Stimulated activated CD4-positive, alpha-beta T cell treated with anti-CD3 and anti-CD28 coated beads, Interleukin-2, amount 100 ng/mL, for 24 hours (primary cell): ENCODE measurements at regions not wholly inside any gene's neighbourhood (a gene's known extent, or its start where the extent isn't known, plus 50 kb on each side); places are given as distances from the start of the nearest gene placed in this dataset.
A peak's percentile ranks its signal among the peaks of the same experiment; 100 is the strongest.

Experiments used
- DNase-seq, 2 donors: peaks; one replicate each; pipeline ENCODE4 v3.0.0-alpha.2; 2020

GRCh38 chr19:30222992-30223865 is 149.0 kb upstream of the ZNF536 start:
- no peak for DNase-seq

GRCh38 chr19:30223866-30224688 is 148.1 kb upstream of the ZNF536 start:
- no peak for DNase-seq

- peak in 1 of 2 donors; percentile 12 for DNase-seq
These were observed 147.2 kb upstream of the ZNF536 start for GRCh38 chr19:30224689-30225606.

- DNase-seq, result no peak
These were observed 146.3 kb upstream of the ZNF536 start for GRCh38 chr19:30225676-30226463.

- DNase-seq, result no peak
These were observed 145.6 kb upstream of the ZNF536 start for GRCh38 chr19:30226464-30227011.

- no peak for DNase-seq
These were observed 145.1 kb upstream of the ZNF536 start for GRCh38 chr19:30227012-30227621.

- peak; percentile 50 to 79 for DNase-seq
These were observed 144.5 kb upstream of the ZNF536 start for GRCh38 chr19:30227661-30228112.

GRCh38 chr19:30228113-30228834 is 143.9 kb upstream of the ZNF536 start:
- DNase-seq, result no peak

- DNase-seq, result no peak
These were observed 143.2 kb upstream of the ZNF536 start for GRCh38 chr19:30228835-30229524.

GRCh38 chr19:30229525-30230174 is 142.5 kb upstream of the ZNF536 start:
- no peak for DNase-seq

GRCh38 chr19:30231408-30232318 is 140.5 kb upstream of the ZNF536 start:
- no peak for DNase-seq

- no peak for DNase-seq
These were observed 138.8 kb upstream of the ZNF536 start for GRCh38 chr19:30233375-30233774.

GRCh38 chr19:30235946-30236345 is 136.2 kb upstream of the ZNF536 start:
- no peak for DNase-seq

- no peak for DNase-seq
These were observed 135.6 kb upstream of the ZNF536 start for GRCh38 chr19:30236587-30236986.

- no peak for DNase-seq
These were observed 135.0 kb upstream of the ZNF536 start for GRCh38 chr19:30237140-30237539.

GRCh38 chr19:30240904-30241695 is 131.1 kb upstream of the ZNF536 start:
- no peak for DNase-seq

- no peak for DNase-seq
These were observed 127.7 kb upstream of the ZNF536 start for GRCh38 chr19:30244533-30244932.
